Prostate gland (tissue), 2 donors: ENCODE measurements at regions not wholly inside any gene's neighbourhood (a gene's known extent, or its start where the extent isn't known, plus 50 kb on each side); places are given as distances from the start of the nearest gene placed in this dataset.

Experiments
- DNase-seq: peaks from one replicate; pipeline ENCODE4 v3.0.0-alpha.2; 2019; ENCODE audit warnings: low spot score
- H3K27ac ChIP-seq, 2 donors: fragments of 200-600 bp; sonication (generic); 2 replicates each; pipeline ENCODE4 v1.5.1; 2017 to 2019
- H3K27me3 ChIP-seq: fragments of 200-600 bp; sonication (generic); replicated peaks from 2 replicates; pipeline ENCODE4 v1.5.1; 2019; ENCODE audit not compliant: insufficient read depth
- H3K36me3 ChIP-seq, 2 donors: fragments of 200-600 bp; sonication (generic); 1 replicate in 1 of 2; 2 replicates in 1 of 2; pipeline versions ENCODE4 v1.5.1 to v1.8.1; 2017 to 2019
- H3K4me1 ChIP-seq: fragments of 200-600 bp; sonication (generic); replicated peaks from 2 replicates; pipeline ENCODE4 v1.5.1; 2019
- H3K4me3 ChIP-seq, 2 donors: fragments of 200-600 bp; sonication (generic); 2 replicates each; pipeline ENCODE4 v1.5.1; 2017 to 2019
- H3K9me3 ChIP-seq: fragments of 200-600 bp; sonication (generic); 2 replicates; pipeline ENCODE4 v1.5.1; 2017
- CTCF ChIP-seq, 4 experiments: fragments of 200-600 bp in 2 of 4; fragments of 450-650 bp in 2 of 4; sonication (generic) in 2 of 4; IDR thresholded peaks; 1 replicate in 3 of 4; 2 replicates in 1 of 4; pipeline ENCODE4 v1.5.1; 2016 to 2019; ENCODE audit warnings: antibody characterized with exemption in 4 of 4, mild to moderate bottlenecking in 2 of 4, moderate library complexity in 2 of 4
- POLR2A ChIP-seq: fragments of 450-650 bp; IDR thresholded peaks from one replicate; pipeline ENCODE4 v1.6.1; 2016; ENCODE audit warnings: antibody characterized with exemption, mild to moderate bottlenecking
- POLR2AphosphoS5 ChIP-seq: sonication (generic); formaldehyde crosslinking; IDR thresholded peaks from one replicate; pipeline ENCODE4 v1.6.1; 2017; ENCODE audit warnings: antibody characterized with exemption
- WGBS: methylation state at CpG from one replicate; pipeline ENCODE4 v1.1.5; 2018; 5-methylcytosine and 5-hydroxymethylcytosine counted together
- intact Hi-C: fragments of 100-400 bp; cut with DNase I; formaldehyde crosslinking; loops from one replicate; pipeline ENCODE4 v1.14.2; 2022

- H3K27me3 ChIP-seq = no peaks in the 10 kb centered on the region
- DNase-seq = no peak
- intact Hi-C loops = no loop called here
- 96% methylated on average over 2 of the region's 2 CpGs for WGBS
- no peaks in the 10 kb centered on the region for H3K36me3 ChIP-seq
- no peaks in the 10 kb centered on the region for H3K4me1 ChIP-seq
- H3K27ac ChIP-seq = no peak overlapping the region
- H3K9me3 ChIP-seq = no peaks in the 10 kb centered on the region
- TF ChIP-seq POLR2AphosphoS5 (no peak), CTCF (IDR thresholded peaks at IDR 0.05) (no peak), POLR2A (no peak)
- H3K4me3 ChIP-seq = no peak overlapping the region
Measured at GRCh38 chr13:99883805-99884204, 87.8 kb downstream of the ZIC5 start.

- intact Hi-C loops = no loop called here
Measured at GRCh38 chr13:99878921-99879610, 92.5 kb downstream of the ZIC5 start.

GRCh38 chr13:99876651-99877050 lies 94.9 kb downstream of the ZIC5 start:
- Histone ChIP-seq H3K36me3 (no peaks in the 10 kb centered on the region), H3K4me1 (no peaks in the 10 kb centered on the region), H3K27ac (no peak overlapping the region), H3K9me3 (no peaks in the 10 kb centered on the region), H3K4me3 (no peak overlapping the region), H3K27me3 (no peaks in the 10 kb centered on the region)
- TF ChIP-seq POLR2AphosphoS5 (no peak), POLR2A (no peak)
- no peak for DNase-seq
- intact Hi-C loops = no loop called here
- 86% methylated on average over 5 of the region's 5 CpGs for WGBS

More at GRCh38 chr13:99878921-99879610, 92.5 kb downstream of the ZIC5 start:
- no peak overlapping the region for H3K27ac ChIP-seq
- no peak for DNase-seq
- 78% methylated on average over 13 of the region's 13 CpGs for WGBS
- H3K4me3 ChIP-seq = no peak overlapping the region
- H3K4me1 ChIP-seq = no peaks in the 10 kb centered on the region
- H3K36me3 ChIP-seq = no peaks in the 10 kb centered on the region
- no peaks in the 10 kb centered on the region for H3K9me3 ChIP-seq
- no peak for TF ChIP-seq CTCF (IDR thresholded peaks at IDR 0.05)
- no peak for TF ChIP-seq POLR2AphosphoS5
- TF ChIP-seq POLR2A = no peak
- H3K27me3 ChIP-seq = no peaks in the 10 kb centered on the region

- H3K4me3 ChIP-seq = no peak overlapping the region
- DNase-seq = no peak
- no peak overlapping the region for H3K27ac ChIP-seq
- H3K9me3 ChIP-seq = no peaks in the 10 kb centered on the region
- no peaks in the 10 kb centered on the region for H3K27me3 ChIP-seq
- no peaks in the 10 kb centered on the region for H3K36me3 ChIP-seq
- 84% methylated on average over 6 of the region's 6 CpGs for WGBS
- no peaks in the 10 kb centered on the region for H3K4me1 ChIP-seq
- TF ChIP-seq CTCF (IDR thresholded peaks at IDR 0.05) = no peak
- TF ChIP-seq POLR2AphosphoS5 = no peak
- no peak for TF ChIP-seq POLR2A
- intact Hi-C loops = no loop called here
Measured at GRCh38 chr13:99875391-99875790, 96.2 kb downstream of the ZIC5 start.

- TF ChIP-seq POLR2A (no peak), CTCF (IDR thresholded peaks at IDR 0.05) (no peak), POLR2AphosphoS5 (no peak)
- Histone ChIP-seq H3K9me3 (no peaks in the 10 kb centered on the region), H3K27ac (no peak overlapping the region), H3K36me3 (no peaks in the 10 kb centered on the region), H3K4me3 (no peak overlapping the region), H3K4me1 (no peaks in the 10 kb centered on the region), H3K27me3 (no peaks in the 10 kb centered on the region)
- no peak for DNase-seq
- intact Hi-C loops = no loop called here
- WGBS = 71% methylated on average over 3 of the region's 3 CpGs
Measured at GRCh38 chr13:99873832-99874430, 97.6 kb downstream of the ZIC5 start.
